Ovary (tissue), 7 donors: ENCODE measurements at regions not wholly inside any gene's neighbourhood (a gene's known extent, or its start where the extent isn't known, plus 50 kb on each side); places are given as distances from the start of the nearest gene placed in this dataset.

ENCODE experiments used
- DNase-seq, 5 donors: peaks; one replicate each; pipeline ENCODE4 v3.0.0-alpha.2; 2019 to 2020
- H3K27ac ChIP-seq, 2 donors: fragments of 200-600 bp; one replicate each; pipeline versions ENCODE4 v1.5.1 to v1.8.0; 2019 to 2022
- H3K27me3 ChIP-seq: fragments of 200-600 bp; one replicate; pipeline ENCODE4 v1.8.0; 2022
- H3K36me3 ChIP-seq: fragments of 200-600 bp; sonication (generic); one replicate; pipeline ENCODE4 v1.5.1; 2019
- H3K4me1 ChIP-seq: one replicate; pipeline ENCODE4 v1.8.1; 2013; ENCODE audit warnings: mild to moderate bottlenecking, moderate library complexity; ENCODE audit not compliant: insufficient read depth
- H3K4me3 ChIP-seq: fragments of 200-600 bp; sonication (generic); one replicate; pipeline ENCODE4 v1.5.1; 2017
- H3K9me3 ChIP-seq, 2 donors: fragments of 200-600 bp in 1 of 2; sonication (generic) in 1 of 2; one replicate each; pipeline versions ENCODE4 v1.5.1 to v1.8.1; 2013 to 2019; ENCODE audit warnings: mild to moderate bottlenecking in 1 of 2, moderate library complexity in 1 of 2
- EP300 ChIP-seq: sonication (generic); formaldehyde crosslinking; IDR thresholded peaks from one replicate; pipeline ENCODE4 v1.6.1; 2017; ENCODE audit warnings: antibody characterized with exemption
- POLR2A ChIP-seq: fragments of 450-650 bp; IDR thresholded peaks from one replicate; pipeline ENCODE4 v1.6.1; 2017; ENCODE audit warnings: antibody characterized with exemption, mild to moderate bottlenecking, moderate library complexity
- WGBS, 3 donors: extraction: QIAGEN DNeasy Blood & Tissue Kit in 1 of 3; methylation state at CpG; one replicate each; pipeline versions ENCODE4 v1.1.5 to v1.1.7; 2013 to 2017; 5-methylcytosine and 5-hydroxymethylcytosine counted together
- intact Hi-C, 4 donors: fragments of 100-400 bp; cut with DNase I; formaldehyde crosslinking; loops; one replicate each; pipeline versions ENCODE4 v1.11.0 to v1.15.1; 2022 to 2023
- TF ChIP-seq, protein P1 (sequence below), 3 donors: fragments of 450-650 bp in 2 of 3; fragments of 200-600 bp in 1 of 3; IDR thresholded peaks; one replicate each; pipeline versions ENCODE4 v1.5.1 to v1.8.0; 2016 to 2022; ENCODE audit warnings: antibody characterized with exemption in 3 of 3, mild to moderate bottlenecking in 1 of 3
- donor health status: DM: no; HTN: no; CAD: no; lungs with moderate emphysema.
- donor health status: DM: no; HTN: no; CAD: no.
- donor health status: Bipolar disorder and iron deficiency.
- donor health status: DM: no; HTN: no; CAD: no.
- donor health status: DM: yes; HTN: yes; CAD: no.

DNA sequence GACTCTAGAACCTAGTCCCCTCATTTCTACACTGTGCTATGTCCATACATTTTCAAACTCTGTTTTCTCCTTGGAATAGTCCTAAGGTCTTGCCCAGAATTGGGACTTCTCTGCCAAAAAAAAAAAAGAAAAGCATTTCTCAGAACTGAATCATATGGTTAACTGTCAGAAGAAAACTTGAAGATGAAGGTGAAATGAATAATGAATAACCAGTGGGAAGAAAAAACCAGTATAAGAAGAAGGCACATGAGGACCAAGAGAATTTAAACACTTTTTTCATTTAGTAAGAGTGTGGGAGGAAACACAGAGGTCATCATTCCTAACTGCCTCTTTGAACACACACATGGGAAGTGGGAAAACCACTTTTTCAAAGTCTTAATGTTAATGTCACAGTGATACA is 197.7 kb downstream of the PRELID2 start:
- Histone ChIP-seq H3K4me3 (no peak overlapping the region), H3K4me1 (no peaks in the 10 kb centered on the region), H3K36me3 (no peaks in the 10 kb centered on the region), H3K27ac (no peak overlapping the region), H3K9me3 (no peaks in the 10 kb centered on the region), H3K27me3 (no peaks in the 10 kb centered on the region)
- TF ChIP-seq, protein P1, sequence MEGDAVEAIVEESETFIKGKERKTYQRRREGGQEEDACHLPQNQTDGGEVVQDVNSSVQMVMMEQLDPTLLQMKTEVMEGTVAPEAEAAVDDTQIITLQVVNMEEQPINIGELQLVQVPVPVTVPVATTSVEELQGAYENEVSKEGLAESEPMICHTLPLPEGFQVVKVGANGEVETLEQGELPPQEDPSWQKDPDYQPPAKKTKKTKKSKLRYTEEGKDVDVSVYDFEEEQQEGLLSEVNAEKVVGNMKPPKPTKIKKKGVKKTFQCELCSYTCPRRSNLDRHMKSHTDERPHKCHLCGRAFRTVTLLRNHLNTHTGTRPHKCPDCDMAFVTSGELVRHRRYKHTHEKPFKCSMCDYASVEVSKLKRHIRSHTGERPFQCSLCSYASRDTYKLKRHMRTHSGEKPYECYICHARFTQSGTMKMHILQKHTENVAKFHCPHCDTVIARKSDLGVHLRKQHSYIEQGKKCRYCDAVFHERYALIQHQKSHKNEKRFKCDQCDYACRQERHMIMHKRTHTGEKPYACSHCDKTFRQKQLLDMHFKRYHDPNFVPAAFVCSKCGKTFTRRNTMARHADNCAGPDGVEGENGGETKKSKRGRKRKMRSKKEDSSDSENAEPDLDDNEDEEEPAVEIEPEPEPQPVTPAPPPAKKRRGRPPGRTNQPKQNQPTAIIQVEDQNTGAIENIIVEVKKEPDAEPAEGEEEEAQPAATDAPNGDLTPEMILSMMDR (IDR thresholded peaks at IDR 0.05) = no peak
- TF ChIP-seq EP300 = no peak
- TF ChIP-seq POLR2A = no peak
- no peak for DNase-seq
- intact Hi-C loops = no loop called here

DNA sequence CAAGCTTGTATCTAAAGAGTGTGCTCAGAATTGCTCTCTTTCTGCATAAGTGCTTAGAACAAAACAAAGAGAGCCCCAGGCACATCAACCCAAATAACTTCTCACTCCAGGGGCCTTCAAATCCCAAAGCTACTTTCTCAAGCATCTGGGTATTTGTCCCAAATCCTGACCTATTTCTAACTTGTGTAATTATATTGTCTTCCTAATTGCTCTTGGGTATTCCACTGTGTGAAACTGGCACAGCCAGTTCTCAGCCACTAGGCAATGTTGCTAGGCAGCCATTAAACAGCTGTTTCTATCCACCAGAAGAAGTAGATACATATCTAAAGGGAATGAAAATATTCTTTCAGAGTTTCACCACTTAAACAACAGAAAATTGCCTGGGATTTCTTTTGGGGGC is 198.8 kb downstream of the PRELID2 start:
- DNase-seq = no peak
- Histone ChIP-seq H3K27ac (no peak overlapping the region), H3K4me3 (no peak overlapping the region), H3K36me3 (no peaks in the 10 kb centered on the region), H3K27me3 (no peaks in the 10 kb centered on the region), H3K4me1 (no peaks in the 10 kb centered on the region), H3K9me3 (no peaks in the 10 kb centered on the region)
- TF ChIP-seq, protein P1 (IDR thresholded peaks at IDR 0.05) = no peak
- TF ChIP-seq EP300 (no peak), POLR2A (no peak)
- intact Hi-C loops = no loop called here

- Histone ChIP-seq H3K27me3 (no peaks in the 10 kb centered on the region), H3K4me1 (no peaks in the 10 kb centered on the region), H3K9me3 (no peaks in the 10 kb centered on the region), H3K27ac (no peak overlapping the region), H3K36me3 (no peaks in the 10 kb centered on the region), H3K4me3 (no peak overlapping the region)
- intact Hi-C loops = no loop called here
- no peak for DNase-seq
- WGBS, 3 donors = 92 to 99% (median 97%) methylated on average over 3 of the region's 3 CpGs
- TF ChIP-seq EP300 = no peak
- no peak for TF ChIP-seq POLR2A
- TF ChIP-seq, protein P1 (IDR thresholded peaks at IDR 0.05) = no peak
Measured at GRCh38 chr5:145633474-145633873, 201.7 kb downstream of the PRELID2 start.

DNA sequence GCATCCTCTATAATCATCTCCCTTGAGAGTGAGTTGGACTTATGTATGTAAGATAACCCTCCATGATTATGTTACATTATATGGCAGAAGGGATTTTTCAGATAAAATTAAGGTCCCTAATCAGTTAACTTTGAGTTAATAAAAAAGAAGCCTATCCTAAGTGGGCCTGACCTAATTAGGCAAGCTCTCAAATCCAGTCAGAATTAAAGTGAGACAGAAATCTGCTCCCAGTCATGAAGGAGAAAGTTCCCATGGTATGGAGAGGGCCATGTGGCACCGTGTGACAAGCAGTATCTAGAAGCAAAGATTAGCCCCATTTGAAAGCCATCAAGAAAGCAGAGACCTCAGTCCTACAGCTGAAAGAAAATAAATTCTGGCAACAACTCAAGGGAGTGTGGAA is 202.4 kb downstream of the PRELID2 start:
- Histone ChIP-seq H3K9me3 (no peaks in the 10 kb centered on the region), H3K4me3 (no peak overlapping the region), H3K4me1 (no peaks in the 10 kb centered on the region), H3K36me3 (no peaks in the 10 kb centered on the region), H3K27ac (no peak overlapping the region), H3K27me3 (no peaks in the 10 kb centered on the region)
- WGBS, 3 donors = 61 to 77% (median 70%) methylated on average over 1 of the region's 1 CpG
- TF ChIP-seq, protein P1 (IDR thresholded peaks at IDR 0.05) = no peak
- TF ChIP-seq POLR2A = no peak
- no peak for TF ChIP-seq EP300
- intact Hi-C loops = no loop called here
- no peak for DNase-seq

- no peak overlapping the region for H3K27ac ChIP-seq
- H3K36me3 ChIP-seq = no peaks in the 10 kb centered on the region
- no peak overlapping the region for H3K4me3 ChIP-seq
- no peaks in the 10 kb centered on the region for H3K4me1 ChIP-seq
- TF ChIP-seq EP300 (no peak), POLR2A (no peak)
- TF ChIP-seq, protein P1 (IDR thresholded peaks at IDR 0.05) = no peak
- no peak for DNase-seq
- intact Hi-C loops = no loop called here
- H3K27me3 ChIP-seq = no peaks in the 10 kb centered on the region
- 58 to 62% (median 58%) methylated on average over 3 of the region's 3 CpGs for WGBS, 3 donors
- no peaks in the 10 kb centered on the region for H3K9me3 ChIP-seq
Measured at GRCh38 chr5:145629047-145629446, 206.1 kb downstream of the PRELID2 start.
